Astrocyte of the spinal cord (primary cell): ENCODE measurements at regions not wholly inside any gene's neighbourhood (a gene's known extent, or its start where the extent isn't known, plus 50 kb on each side); places are given as distances from the start of the nearest gene placed in this dataset.

Experiments
- DNase-seq: peaks from one replicate; pipeline ENCODE4 v3.0.0; 2011; ENCODE audit warnings: low read depth, low spot score
- H3K4me3 ChIP-seq: 2 replicates; pipeline ENCODE4 v1.5.1; 2011; ENCODE audit warnings: low read depth, mild to moderate bottlenecking, low read length, moderate library complexity
- CTCF ChIP-seq: IDR thresholded peaks from 2 replicates; pipeline ENCODE4 v1.5.1; 2012; ENCODE audit warnings: low read depth, mild to moderate bottlenecking, low read length, inconsistent platforms
- in situ Hi-C: cut with HindIII; loops from 2 replicates; pipeline ENCODE4 v1.10.0; 2017; ENCODE audit warnings: low sequenced_read_pairs

GRCh38 chr9:108347463-108348188 is 508.2 kb downstream of the ACTL7B start:
- DNase-seq: no peak
- no peak overlapping the region for H3K4me3 ChIP-seq
- no peak for TF ChIP-seq CTCF
- in situ Hi-C loops: no loop called here

GRCh38 chr9:108345826-108346225 is 510.0 kb downstream of the ACTL7B start:
- TF ChIP-seq CTCF: no peak
- in situ Hi-C loops: no loop called here
- no peak overlapping the region for H3K4me3 ChIP-seq
- no peak for DNase-seq

GRCh38 chr9:108339251-108339650 is 516.5 kb downstream of the ACTL7B start:
- H3K4me3 ChIP-seq: no peak overlapping the region
- no peak for TF ChIP-seq CTCF
- in situ Hi-C loops: no loop called here
- DNase-seq: no peak

- no peak for TF ChIP-seq CTCF
- in situ Hi-C loops: no loop called here
- DNase-seq: no peak
- no peak overlapping the region for H3K4me3 ChIP-seq
Observed at GRCh38 chr9:108336575-108336974, 519.2 kb downstream of the ACTL7B start.

GRCh38 chr9:108333530-108333983 is 522.2 kb downstream of the ACTL7B start:
- TF ChIP-seq CTCF: no peak
- in situ Hi-C loops: no loop called here
- H3K4me3 ChIP-seq: no peak overlapping the region
- DNase-seq: no peak

GRCh38 chr9:108331596-108331995 is 524.2 kb downstream of the ACTL7B start:
- no peak overlapping the region for H3K4me3 ChIP-seq
- no peak for DNase-seq
- in situ Hi-C loops: no loop called here
- no peak for TF ChIP-seq CTCF
